ENCODE measurements at regions not wholly inside any gene's neighbourhood (a gene's known extent, or its start where the extent isn't known, plus 50 kb on each side); places are given as distances from the start of the nearest gene placed in this dataset.

GRCh38 chr20:48184229-48184628 is 398.9 kb upstream of the SULF2 start:
- H3K9me3 Mint-ChIP-seq, result no peaks in the 10 kb centered on the region
- no peaks in the 10 kb centered on the region for H3K4me1 Mint-ChIP-seq
- no peak overlapping the region for H3K4me3 Mint-ChIP-seq
- no peaks in the 10 kb centered on the region for H3K36me3 Mint-ChIP-seq (ENCODE audit: low read depth)
- DNase-seq, result no peak
- no peak overlapping the region for H3K27ac Mint-ChIP-seq
- H3K27me3 Mint-ChIP-seq, result no peaks in the 10 kb centered on the region
- ATAC-seq, result no peak

- Mint-ChIP-seq H3K27ac (no peak overlapping the region), H3K4me1 (no peaks in the 10 kb centered on the region), H3K27me3 (no peaks in the 10 kb centered on the region), H3K9me3 (no peaks in the 10 kb centered on the region), H3K36me3 (ENCODE audit: low read depth) (no peaks in the 10 kb centered on the region), H3K4me3 (no peak overlapping the region)
- no peak for DNase-seq
- no peak for ATAC-seq
These were observed 396.1 kb upstream of the SULF2 start for GRCh38 chr20:48181261-48181935.

- no peak for DNase-seq
- H3K9me3 Mint-ChIP-seq, result no peaks in the 10 kb centered on the region
These were observed 395.3 kb upstream of the SULF2 start for GRCh38 chr20:48180618-48181017.

DNA sequence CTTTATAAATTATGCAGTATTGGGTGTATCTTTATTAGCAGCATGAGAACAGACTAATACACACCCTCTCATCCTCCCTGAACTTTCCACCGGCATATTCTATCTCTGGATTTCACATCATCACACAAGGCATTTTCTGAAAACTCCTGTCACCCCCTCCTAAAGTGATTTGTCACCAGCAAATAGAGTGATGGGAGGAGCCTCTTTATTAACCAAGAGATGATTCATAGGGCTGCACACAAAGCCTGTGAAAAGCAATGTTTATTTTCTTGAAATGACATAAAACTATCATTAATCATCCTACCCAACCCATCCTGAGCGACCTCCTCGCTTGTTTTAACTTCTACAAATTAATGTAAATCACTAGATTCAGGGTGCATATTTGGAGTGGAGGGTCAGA is 394.7 kb upstream of the SULF2 start:
- Mint-ChIP-seq H3K4me3 (no peak overlapping the region), H3K9me3 (no peaks in the 10 kb centered on the region), H3K4me1 (no peaks in the 10 kb centered on the region), H3K27ac (no peak overlapping the region), H3K27me3 (no peaks in the 10 kb centered on the region), H3K36me3 (ENCODE audit: low read depth) (no peaks in the 10 kb centered on the region)
- ATAC-seq, result no peak
- no peak for DNase-seq

More at GRCh38 chr20:48180618-48181017, 395.3 kb upstream of the SULF2 start:
- H3K27ac Mint-ChIP-seq, result no peak overlapping the region
- no peak for ATAC-seq
- H3K27me3 Mint-ChIP-seq, result no peaks in the 10 kb centered on the region
- no peaks in the 10 kb centered on the region for H3K36me3 Mint-ChIP-seq (ENCODE audit: low read depth)
- H3K4me1 Mint-ChIP-seq, result no peaks in the 10 kb centered on the region
- no peak overlapping the region for H3K4me3 Mint-ChIP-seq

- no peaks in the 10 kb centered on the region for H3K36me3 Mint-ChIP-seq (ENCODE audit: low read depth)
- H3K27me3 Mint-ChIP-seq, result no peaks in the 10 kb centered on the region
- DNase-seq (no peak), ATAC-seq (no peak)
- H3K27ac Mint-ChIP-seq, result no peak overlapping the region
- no peak overlapping the region for H3K4me3 Mint-ChIP-seq
- no peaks in the 10 kb centered on the region for H3K9me3 Mint-ChIP-seq
- H3K4me1 Mint-ChIP-seq, result no peaks in the 10 kb centered on the region
These were observed 393.4 kb upstream of the SULF2 start for GRCh38 chr20:48178633-48179032.

- Mint-ChIP-seq H3K36me3 (ENCODE audit: low read depth) (no peaks in the 10 kb centered on the region), H3K27ac (no peak overlapping the region), H3K4me1 (no peaks in the 10 kb centered on the region), H3K27me3 (no peaks in the 10 kb centered on the region), H3K9me3 (no peaks in the 10 kb centered on the region), H3K4me3 (no peak overlapping the region)
- no peak for DNase-seq
- ATAC-seq, result no peak
These were observed 391.8 kb upstream of the SULF2 start for GRCh38 chr20:48177058-48177457.

- H3K27me3 Mint-ChIP-seq, result no peaks in the 10 kb centered on the region
- H3K9me3 Mint-ChIP-seq, result no peaks in the 10 kb centered on the region
- no peaks in the 10 kb centered on the region for H3K4me1 Mint-ChIP-seq
- ATAC-seq (no peak), DNase-seq (no peak)
- H3K27ac Mint-ChIP-seq, result no peak overlapping the region
- no peak overlapping the region for H3K4me3 Mint-ChIP-seq
- no peaks in the 10 kb centered on the region for H3K36me3 Mint-ChIP-seq (ENCODE audit: low read depth)
These were observed 390.9 kb upstream of the SULF2 start for GRCh38 chr20:48176139-48176538.

DNA sequence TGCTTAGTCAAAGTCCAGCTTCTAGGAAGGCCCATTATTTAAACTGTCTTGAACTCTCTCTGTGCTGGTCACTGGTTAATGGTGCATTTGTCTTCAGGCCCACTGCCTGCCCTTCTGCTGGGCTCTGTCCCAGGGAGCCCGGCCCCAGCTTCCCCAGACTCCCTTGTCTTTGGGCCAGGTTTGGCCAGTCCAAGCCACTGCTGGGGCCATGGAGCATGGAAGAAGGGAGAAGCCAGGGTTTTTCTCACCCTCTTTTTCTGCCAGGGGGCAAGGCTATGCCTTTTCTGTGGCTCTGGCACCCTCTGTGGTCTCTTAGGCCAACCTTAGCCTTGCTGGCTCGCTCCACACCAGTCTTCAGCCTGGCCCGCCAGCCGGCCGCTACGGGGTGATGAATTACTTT is 390.0 kb upstream of the SULF2 start:
- Mint-ChIP-seq H3K4me1 (no peaks in the 10 kb centered on the region), H3K36me3 (ENCODE audit: low read depth) (no peaks in the 10 kb centered on the region), H3K27ac (no peak overlapping the region), H3K4me3 (no peak overlapping the region), H3K27me3 (peaks cover 2% of the 10 kb centered on the region), H3K9me3 (no peaks in the 10 kb centered on the region)
- ATAC-seq (no peak), DNase-seq (no peak)

DNA sequence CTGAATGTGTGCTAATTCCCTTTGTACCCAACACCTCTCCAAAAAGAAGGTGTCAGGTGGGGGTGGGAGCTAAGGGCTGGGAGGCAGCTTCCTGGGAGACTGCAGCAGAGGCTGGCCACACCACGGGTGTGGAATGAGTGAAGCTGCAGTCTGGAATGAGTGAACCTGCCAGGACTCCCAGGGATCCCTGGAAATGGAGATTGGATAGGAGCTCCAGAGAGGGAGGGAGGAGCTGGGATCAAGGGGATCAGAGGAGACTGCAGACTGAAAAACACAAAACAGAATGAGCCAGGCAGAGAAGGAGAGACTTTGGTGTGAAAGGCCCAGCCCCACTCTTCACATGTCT is 387.0 kb upstream of the SULF2 start:
- ATAC-seq, result no peak
- DNase-seq, result no peak
- H3K9me3 Mint-ChIP-seq, result no peaks in the 10 kb centered on the region
- no peak overlapping the region for H3K4me3 Mint-ChIP-seq
- H3K36me3 Mint-ChIP-seq (ENCODE audit: low read depth), result no peaks in the 10 kb centered on the region
- H3K4me1 Mint-ChIP-seq, result no peaks in the 10 kb centered on the region
- H3K27ac Mint-ChIP-seq, result no peak overlapping the region
- peaks cover 2% of the 10 kb centered on the region for H3K27me3 Mint-ChIP-seq

- Mint-ChIP-seq H3K27me3 (peaks cover 2% of the 10 kb centered on the region), H3K4me1 (no peaks in the 10 kb centered on the region), H3K9me3 (no peaks in the 10 kb centered on the region), H3K36me3 (ENCODE audit: low read depth) (no peaks in the 10 kb centered on the region), H3K27ac (no peak overlapping the region), H3K4me3 (no peak overlapping the region)
- DNase-seq, result no peak
- no peak for ATAC-seq
These were observed 386.5 kb upstream of the SULF2 start for GRCh38 chr20:48171626-48172356.

GRCh38 chr20:48171071-48171470 is 385.8 kb upstream of the SULF2 start:
- Mint-ChIP-seq H3K9me3 (no peaks in the 10 kb centered on the region), H3K27ac (no peak overlapping the region), H3K36me3 (ENCODE audit: low read depth) (no peaks in the 10 kb centered on the region), H3K4me1 (no peaks in the 10 kb centered on the region), H3K4me3 (no peak overlapping the region), H3K27me3 (peaks cover 2% of the 10 kb centered on the region)
- no peak for DNase-seq
- no peak for ATAC-seq

- no peak for DNase-seq
- H3K4me3 Mint-ChIP-seq, result no peak overlapping the region
- H3K27me3 Mint-ChIP-seq, result peaks cover 2% of the 10 kb centered on the region
- no peak overlapping the region for H3K27ac Mint-ChIP-seq
- ATAC-seq, result no peak
- no peaks in the 10 kb centered on the region for H3K4me1 Mint-ChIP-seq
- no peaks in the 10 kb centered on the region for H3K36me3 Mint-ChIP-seq (ENCODE audit: low read depth)
- no peaks in the 10 kb centered on the region for H3K9me3 Mint-ChIP-seq
These were observed 385.3 kb upstream of the SULF2 start for GRCh38 chr20:48170625-48171024.

- no peaks in the 10 kb centered on the region for H3K9me3 Mint-ChIP-seq
- no peaks in the 10 kb centered on the region for H3K4me1 Mint-ChIP-seq
- no peak overlapping the region for H3K4me3 Mint-ChIP-seq
- DNase-seq, result no peak
- peaks cover 8% of the 10 kb centered on the region for H3K27me3 Mint-ChIP-seq
- H3K36me3 Mint-ChIP-seq (ENCODE audit: low read depth), result no peaks in the 10 kb centered on the region
- no peak overlapping the region for H3K27ac Mint-ChIP-seq
- no peak for ATAC-seq
These were observed 384.5 kb upstream of the SULF2 start for GRCh38 chr20:48169650-48170225.

GRCh38 chr20:48166082-48166835 is 381.0 kb upstream of the SULF2 start:
- H3K4me3 Mint-ChIP-seq, result no peak overlapping the region
- H3K4me1 Mint-ChIP-seq, result no peaks in the 10 kb centered on the region
- no peak overlapping the region for H3K27ac Mint-ChIP-seq
- ATAC-seq (no peak), DNase-seq (no peak)
- no peaks in the 10 kb centered on the region for H3K9me3 Mint-ChIP-seq
- peaks cover 9% of the 10 kb centered on the region for H3K27me3 Mint-ChIP-seq
- H3K36me3 Mint-ChIP-seq (ENCODE audit: low read depth), result no peaks in the 10 kb centered on the region

DNA sequence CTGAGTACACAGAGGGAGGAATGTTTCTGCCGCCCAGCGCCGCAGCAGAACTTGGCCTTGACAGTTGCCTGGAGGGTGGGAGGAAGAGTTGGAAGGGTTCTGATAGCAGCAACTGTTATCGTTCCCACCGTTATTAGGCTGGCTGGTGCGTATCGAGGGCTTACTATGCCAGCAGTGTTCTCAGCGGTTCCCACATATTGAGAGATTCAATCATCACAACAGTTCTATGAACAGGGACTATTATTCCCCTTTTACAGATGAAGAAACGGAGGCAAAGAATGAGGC is 380.1 kb upstream of the SULF2 start:
- no peak for ATAC-seq
- Mint-ChIP-seq H3K9me3 (no peaks in the 10 kb centered on the region), H3K27ac (no peak overlapping the region), H3K4me1 (no peaks in the 10 kb centered on the region), H3K4me3 (no peak overlapping the region), H3K36me3 (ENCODE audit: low read depth) (no peaks in the 10 kb centered on the region), H3K27me3 (peaks cover 7% of the 10 kb centered on the region)
- DNase-seq, result no peak
